ENCODE measurements at regions not wholly inside any gene's neighbourhood (a gene's known extent, or its start where the extent isn't known, plus 50 kb on each side); places are given as distances from the start of the nearest gene placed in this dataset.
"Not testable (repeated sequence)": the region's sequence is repeated elsewhere in the genome, so short reads cannot be mapped to it uniquely, and the experiment has no call there.

- DNase-seq (ENCODE audit: low spot score), result no peak
Measured at GRCh38 chr3:88678747-88679146, 428.7 kb upstream of the EPHA3 start.

DNA sequence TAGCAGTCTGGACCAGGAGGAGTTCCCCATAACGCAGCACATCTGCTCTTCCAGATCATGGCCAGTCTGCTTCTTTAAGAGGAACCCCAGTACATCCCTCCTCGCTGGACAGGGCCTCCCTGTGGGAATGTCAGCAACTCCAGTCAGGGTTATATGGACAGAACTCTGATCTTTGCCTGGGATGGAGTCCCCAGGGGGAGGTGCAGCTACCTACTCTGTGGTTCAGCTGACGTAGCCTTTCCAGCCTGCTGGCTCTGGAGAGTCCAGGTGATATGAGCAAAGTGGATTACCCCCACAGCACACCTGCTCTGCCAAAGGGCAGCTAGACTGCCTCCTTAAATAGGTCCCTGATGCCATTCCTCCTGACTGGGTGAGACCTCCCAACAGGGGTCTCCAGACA is 417.1 kb upstream of the EPHA3 start:
- no peak for DNase-seq (ENCODE audit: low spot score)

DNA sequence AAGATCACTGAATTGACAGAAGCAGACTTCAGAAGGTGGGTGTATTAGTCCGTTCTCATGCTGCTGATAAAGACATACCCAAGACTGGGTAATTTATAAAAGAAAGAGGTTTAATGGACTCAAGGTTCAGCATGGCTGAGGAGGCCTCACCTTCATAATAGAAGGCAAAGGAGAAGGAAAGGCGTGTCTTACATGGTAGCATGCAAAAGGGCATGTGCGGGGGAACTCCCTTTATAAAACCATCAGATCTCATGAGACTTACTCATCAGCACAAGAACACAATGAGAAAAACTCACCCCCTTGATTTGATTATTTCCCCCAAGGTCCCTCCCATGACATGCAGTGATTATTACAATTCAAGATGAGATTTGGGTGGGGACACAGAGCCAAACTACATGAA is 416.3 kb upstream of the EPHA3 start:
- DNase-seq (ENCODE audit: low spot score), result no peak

DNA sequence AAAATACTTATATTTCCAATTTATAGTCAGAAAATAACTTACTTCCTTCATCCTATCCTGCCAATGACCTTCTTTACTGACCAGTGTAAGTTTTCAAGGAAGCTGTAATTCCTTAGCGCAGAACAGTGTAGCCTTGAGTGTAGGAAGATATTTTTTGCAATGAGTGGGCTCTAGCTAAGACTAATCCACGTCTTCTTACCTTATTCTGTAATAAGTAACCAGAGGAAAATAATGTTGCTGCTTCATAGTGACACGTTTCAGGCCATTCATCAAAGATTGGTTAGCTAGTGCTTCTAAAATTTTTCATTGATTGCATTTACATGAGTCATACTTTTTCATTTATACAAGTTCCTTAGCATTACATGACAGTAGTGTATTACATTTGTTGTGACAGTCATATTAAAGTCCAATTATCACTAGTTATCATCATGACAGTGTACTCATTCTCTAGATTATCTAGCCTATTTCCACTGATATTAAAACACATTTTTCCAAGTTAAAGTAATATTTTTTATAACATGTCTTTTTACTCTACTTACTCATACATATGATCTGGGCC is 403.8 kb upstream of the EPHA3 start:
- DNase-seq (ENCODE audit: low spot score), result no peak

DNA sequence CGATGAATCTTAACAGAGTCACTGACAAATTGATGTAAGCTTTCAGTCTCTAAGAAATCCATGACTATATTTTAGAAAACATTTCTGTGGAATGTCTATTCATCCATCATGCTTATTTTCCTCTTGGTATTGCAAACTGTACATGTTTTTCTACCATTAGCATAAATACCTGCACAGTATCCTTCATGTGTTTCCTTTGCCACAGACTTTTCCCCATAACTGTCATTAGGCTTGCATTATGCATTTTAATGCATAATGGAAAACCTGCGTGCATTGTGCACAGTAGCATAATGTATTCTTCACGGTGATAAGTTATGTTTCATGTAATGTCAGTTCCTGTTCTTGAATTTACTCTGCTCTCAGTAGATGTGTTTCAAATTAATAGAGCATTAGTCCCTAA is 403.1 kb upstream of the EPHA3 start:
- no peak for DNase-seq (ENCODE audit: low spot score)

DNA sequence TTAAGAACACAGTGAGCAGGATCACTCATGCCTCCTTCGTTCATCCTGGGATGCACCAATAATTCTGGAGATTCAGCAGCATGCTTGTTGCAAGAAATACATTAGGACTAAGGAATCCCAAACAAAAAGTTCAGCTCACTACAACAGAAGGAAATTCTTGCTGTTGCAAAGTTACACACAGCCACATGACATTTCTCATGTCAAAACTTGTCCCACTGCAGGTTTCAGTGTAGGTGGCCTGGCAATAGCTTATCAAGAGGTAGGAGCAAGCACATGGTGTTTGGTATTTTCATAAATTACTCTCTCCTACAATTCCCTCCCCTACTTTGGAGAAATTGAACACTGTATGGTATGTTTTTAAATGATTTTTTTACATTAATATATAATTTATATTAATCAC is 399.6 kb upstream of the EPHA3 start:
- no peak for DNase-seq (ENCODE audit: low spot score)

GRCh38 chr3:88712552-88712951 is 394.9 kb upstream of the EPHA3 start:
- DNase-seq (ENCODE audit: low spot score), result no peak

DNA sequence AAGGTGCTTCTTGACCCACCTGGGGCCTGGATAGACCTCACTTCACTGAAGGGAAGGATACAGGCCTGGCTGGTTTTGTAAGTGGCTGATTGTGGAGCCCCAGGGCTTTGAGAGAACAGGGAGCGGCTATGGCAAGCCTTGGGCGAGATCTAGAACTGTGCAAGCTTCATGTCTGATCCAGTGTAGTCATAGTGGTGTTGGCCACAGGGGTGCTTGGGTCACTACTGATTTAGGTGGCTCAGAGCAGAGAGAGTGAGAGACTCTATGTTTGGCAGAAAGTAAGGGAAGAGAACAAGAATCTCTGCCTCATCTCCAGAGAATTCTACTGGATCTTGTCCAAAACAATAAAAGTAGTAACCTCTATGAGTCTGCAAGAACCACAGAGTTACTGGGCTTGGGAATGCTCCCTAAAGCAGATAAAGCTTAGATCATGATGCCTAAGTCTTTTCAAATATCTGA is 394.2 kb upstream of the EPHA3 start:
- no peak for DNase-seq (ENCODE audit: low spot score)

DNA sequence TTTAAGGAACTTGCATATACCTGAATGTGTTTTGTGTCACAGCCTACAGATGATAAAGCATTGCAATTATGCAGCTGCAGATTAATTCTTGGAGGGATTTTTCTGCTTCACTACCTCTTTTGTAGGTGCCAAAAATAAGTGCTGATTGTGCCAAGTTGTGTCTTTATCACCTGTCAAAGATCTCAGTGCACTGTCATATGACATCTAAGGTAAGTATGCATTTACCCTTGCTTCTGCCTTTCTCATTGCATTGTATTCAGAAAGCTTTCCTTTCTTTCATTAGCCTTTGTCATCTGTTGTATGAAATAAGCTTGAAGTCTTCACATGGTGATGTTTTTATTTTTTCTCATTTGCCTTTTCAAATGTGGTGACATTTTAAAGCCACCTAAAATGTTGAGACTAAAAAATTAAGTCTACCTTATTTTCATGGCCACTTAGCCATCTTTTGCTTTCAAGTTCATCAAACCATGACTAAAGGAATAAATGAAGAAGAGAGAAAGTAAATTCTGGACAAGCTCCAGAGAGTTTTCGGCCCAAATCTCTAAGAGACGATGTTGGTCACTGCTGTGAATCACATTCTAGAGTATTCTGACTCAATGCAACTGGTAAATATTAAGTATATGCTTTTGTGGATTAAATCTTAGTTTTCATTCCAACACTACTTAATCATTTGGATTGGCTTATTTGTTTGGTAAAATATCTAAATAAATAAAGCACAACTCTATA is 381.8 kb upstream of the EPHA3 start:
- no peak for DNase-seq (ENCODE audit: low spot score)

DNA sequence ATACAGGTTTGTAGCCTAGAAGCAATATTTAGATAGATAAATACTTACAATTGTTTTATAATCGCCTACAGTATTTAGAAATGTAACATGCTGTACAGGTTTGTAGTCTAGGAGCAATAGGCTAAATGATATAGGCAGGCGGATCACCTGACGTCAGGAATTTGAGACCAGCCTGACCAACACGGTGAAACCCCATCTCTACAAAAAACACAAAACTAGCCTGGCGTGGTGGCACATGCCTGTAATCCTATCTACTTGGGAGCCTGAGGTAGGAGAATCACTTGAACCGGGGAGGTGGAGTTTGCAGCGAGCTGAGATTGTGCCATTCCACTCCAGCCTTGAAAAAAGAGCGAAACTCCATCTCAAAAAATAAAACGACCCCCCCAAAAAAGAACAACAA is 375.2 kb upstream of the EPHA3 start:
- DNase-seq (ENCODE audit: low spot score), result no peak

- no peak for DNase-seq (ENCODE audit: low spot score)
Measured at GRCh38 chr3:88742106-88742505, 365.3 kb upstream of the EPHA3 start.

DNA sequence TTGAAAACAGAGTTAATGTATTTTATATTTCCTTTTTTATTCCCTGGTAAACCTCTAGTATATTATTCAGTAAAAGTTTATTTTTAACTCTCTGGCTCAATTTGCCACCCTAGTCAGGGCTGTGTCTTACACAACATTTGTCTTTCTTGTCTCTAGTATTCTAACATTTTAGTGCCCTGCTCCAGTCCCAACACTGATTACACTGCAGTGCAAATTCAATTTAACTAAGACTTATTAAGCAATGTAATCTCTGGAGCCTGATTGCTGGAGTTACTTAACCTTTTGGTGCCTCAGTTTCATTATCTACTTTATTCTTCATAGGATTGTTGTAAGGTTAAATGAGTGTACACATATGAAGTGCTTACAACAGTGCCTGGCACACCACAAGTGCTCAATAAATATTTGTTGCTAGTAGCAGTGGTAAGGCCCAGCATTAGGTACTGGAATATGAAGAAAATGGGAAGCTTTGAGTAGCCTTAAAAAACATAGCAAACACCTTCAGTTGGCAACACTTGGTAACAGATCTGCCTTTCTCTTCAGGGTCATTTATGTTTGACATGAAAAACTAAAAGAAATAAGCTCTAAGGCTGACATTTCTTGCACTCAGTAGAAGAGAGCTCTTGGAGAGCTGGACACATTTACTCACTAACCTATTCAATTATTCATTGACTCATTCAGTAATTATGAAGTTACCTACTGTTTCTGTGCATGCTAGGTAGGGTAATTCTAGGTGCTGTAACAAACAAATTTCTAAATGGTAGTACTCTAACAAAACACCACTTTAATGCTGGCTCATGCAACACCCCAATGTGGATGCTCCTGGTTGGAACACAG is 364.5 kb upstream of the EPHA3 start:
- no peak for DNase-seq (ENCODE audit: low spot score)

DNA sequence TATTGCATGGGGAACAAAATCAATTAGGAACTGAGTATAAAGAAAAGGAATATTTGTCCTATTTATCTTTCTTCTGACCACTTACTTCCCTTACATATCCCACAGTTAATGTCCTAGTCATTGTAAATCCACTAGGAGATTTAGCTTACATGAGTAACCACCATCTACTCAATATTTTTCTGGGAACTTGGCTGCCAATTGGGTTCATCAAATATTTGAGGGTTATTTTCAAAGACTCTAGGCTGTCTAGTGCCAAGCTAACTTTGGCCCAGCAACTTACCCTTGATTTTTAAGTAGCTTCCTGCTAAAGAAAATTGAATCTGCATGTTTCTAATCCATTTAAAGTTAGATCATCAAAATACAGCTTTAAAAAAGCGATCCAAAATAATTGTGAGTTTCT is 362.5 kb upstream of the EPHA3 start:
- DNase-seq (ENCODE audit: low spot score), result no peak

GRCh38 chr3:88747145-88747544 is 360.3 kb upstream of the EPHA3 start:
- DNase-seq (ENCODE audit: low spot score), result not testable (repeated sequence)

GRCh38 chr3:88758676-88759075 is 348.7 kb upstream of the EPHA3 start:
- DNase-seq (ENCODE audit: low spot score), result no peak

- DNase-seq (ENCODE audit: low spot score), result no peak
Measured at GRCh38 chr3:88767746-88768145, 339.7 kb upstream of the EPHA3 start.

- no peak for DNase-seq (ENCODE audit: low spot score)
Measured at GRCh38 chr3:88773766-88774165, 333.7 kb upstream of the EPHA3 start.

DNA sequence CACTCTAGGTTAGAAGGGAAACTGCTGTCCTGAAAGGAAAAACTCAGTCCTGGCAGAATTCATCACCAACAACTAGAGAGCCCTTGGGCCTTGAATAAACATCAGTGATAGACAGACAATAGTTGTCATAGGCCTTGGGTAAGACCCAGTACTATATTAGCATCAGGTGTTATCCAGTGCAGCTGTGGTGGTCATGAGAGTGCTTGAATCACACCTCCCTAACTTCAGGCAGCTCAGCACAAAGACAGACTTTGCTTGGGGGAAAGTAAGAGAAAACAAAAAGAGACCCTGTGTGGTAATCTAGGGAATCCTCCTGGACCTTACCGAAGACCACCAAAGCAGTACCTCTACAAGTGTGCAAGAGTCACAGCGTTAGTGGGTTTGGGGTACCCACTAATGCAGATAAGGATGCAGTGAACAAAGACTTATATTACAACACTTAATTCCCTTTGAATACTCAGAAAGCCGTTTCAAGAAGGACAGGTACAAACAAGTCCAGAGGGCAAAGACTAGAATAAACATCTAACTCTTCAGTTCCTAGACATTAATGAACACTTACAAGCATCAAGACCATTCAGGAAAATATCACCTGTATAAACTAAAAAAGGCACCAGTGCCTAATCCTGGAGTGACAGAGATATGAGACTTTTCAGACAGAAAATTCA is 332.3 kb upstream of the EPHA3 start:
- no peak for DNase-seq (ENCODE audit: low spot score)

GRCh38 chr3:88779482-88779881 is 327.9 kb upstream of the EPHA3 start:
- no peak for DNase-seq (ENCODE audit: low spot score)

DNA sequence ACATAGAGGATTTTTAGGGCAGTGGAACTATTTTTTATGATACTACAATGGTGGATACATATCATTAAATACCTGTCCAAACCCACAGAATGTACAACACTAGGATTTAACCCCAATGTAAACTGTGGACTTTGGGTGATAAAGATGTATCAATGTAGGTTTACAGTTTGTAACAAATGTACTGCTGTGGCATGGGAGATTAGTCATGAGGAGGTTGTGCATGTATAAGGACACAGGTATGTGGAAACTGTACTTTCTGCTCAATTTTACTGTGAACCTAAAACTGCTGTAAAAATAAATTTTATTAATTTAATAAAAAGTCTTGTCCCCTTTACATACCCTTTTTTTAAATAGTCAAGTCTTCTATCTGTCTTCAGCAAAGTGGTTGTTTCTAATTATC is 322.5 kb upstream of the EPHA3 start:
- DNase-seq (ENCODE audit: low spot score), result no peak

DNA sequence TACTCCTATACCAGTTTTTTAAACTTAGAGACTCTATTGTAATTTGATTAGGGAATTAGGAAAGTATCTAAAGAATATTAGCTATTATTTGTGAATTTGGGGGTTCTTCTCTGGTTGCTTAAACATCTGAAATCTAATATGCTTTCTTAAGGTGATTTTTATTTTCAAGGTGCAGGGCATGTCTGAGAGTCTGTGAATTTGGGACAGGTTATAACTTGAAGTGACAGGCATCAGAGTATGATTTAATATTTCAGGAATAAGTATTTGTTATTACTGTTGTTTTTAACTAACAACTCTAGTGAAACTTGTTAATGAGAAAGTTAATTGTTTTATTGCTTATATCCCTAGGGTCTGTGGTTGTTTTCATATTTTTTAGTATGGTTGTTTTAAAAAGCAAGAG is 321.6 kb upstream of the EPHA3 start:
- DNase-seq (ENCODE audit: low spot score), result no peak

DNA sequence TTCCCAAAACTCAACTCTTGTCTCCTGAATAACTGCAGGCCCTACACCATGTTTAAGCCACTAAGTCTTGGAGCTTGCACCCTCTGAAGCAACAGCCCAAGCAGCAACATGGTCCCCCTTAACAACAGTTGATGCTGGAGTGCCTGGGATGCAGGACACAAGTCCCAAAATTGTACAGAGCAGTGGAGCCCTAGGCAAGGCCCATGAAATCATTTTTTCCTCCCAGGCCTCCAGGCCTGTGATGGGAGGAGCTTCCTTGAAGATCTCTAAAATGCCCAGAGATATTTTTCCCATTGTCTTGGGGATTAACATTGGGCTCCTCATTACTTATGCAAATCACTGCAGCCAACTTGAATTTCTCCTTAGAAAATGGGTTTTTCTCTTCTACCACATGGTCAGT is 311.9 kb upstream of the EPHA3 start:
- DNase-seq (ENCODE audit: low spot score), result no peak
